ENCODE measurements at regions not wholly inside any gene's neighbourhood (a gene's known extent, or its start where the extent isn't known, plus 50 kb on each side); places are given as distances from the start of the nearest gene placed in this dataset.

DNA sequence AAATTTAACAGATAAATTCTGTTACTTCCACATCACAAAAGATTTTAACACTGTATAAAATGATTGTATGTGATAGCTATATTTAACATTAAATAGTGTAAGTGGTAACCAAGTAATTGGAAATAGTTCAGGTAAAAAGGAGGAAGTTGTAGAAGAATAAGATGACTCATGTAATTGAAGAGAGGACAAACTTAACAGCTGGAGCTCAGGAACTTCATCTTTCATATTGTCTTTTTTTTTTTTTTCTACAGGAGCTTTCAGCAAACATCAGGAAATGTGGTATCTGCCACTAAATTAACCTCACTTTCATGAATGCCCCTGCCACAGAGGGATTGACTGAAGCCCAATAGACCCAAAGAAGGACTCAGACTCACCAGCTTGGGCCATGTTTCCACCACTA, 188.4 kb upstream of the VEGFC start:
- no peak for DNase-seq

- DNase-seq = no peak
Measured at GRCh38 chr4:176981551-176981950, 188.8 kb upstream of the VEGFC start.

- DNase-seq = no peak
Measured at GRCh38 chr4:176988226-176988625, 195.5 kb upstream of the VEGFC start.

DNA sequence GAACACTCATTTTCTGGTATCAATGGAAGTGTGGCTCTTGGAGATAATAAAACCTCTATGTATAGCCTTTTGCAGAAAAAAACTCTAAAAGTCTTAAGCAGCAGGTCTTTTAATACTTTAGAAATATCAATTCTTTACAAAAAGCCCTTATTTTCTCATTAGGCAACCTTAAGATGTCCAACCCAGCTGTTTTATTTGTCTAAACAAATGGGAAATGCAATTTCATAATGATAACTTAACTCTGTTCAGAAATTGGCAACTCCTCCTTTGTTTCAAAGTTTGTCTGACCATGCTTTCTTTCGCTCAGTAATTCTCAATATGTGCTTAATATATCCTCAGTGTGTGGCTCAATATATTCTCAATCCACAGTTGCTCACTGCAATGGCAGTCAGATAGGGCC, 196.5 kb upstream of the VEGFC start:
- no peak for DNase-seq

- DNase-seq = no peak
Measured at GRCh38 chr4:176999935-177000543, 207.3 kb upstream of the VEGFC start.

- no peak for DNase-seq
Measured at GRCh38 chr4:177001271-177002175, 208.8 kb upstream of the VEGFC start.

- no peak for DNase-seq
Measured at GRCh38 chr4:177005674-177006230, 213.0 kb upstream of the VEGFC start.

DNA sequence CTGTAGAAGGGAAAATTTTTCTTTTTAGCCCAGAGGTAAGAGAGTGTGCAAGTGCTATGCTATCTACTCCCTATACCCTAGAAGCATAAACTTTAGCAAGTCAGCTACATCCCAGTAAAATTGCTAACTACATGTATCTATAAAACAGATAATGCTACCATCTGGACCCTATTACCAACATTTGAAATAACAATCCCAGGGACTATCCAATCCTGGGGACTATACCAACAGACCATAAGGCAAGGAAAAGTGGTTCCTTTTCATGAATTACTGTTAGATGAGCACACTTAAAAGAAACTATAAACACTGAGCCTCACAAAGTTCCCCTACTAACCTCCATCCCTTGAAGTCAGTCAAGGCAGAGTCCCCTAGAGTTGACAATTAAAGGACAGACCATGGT, 213.6 kb upstream of the VEGFC start:
- DNase-seq = no peak

DNA sequence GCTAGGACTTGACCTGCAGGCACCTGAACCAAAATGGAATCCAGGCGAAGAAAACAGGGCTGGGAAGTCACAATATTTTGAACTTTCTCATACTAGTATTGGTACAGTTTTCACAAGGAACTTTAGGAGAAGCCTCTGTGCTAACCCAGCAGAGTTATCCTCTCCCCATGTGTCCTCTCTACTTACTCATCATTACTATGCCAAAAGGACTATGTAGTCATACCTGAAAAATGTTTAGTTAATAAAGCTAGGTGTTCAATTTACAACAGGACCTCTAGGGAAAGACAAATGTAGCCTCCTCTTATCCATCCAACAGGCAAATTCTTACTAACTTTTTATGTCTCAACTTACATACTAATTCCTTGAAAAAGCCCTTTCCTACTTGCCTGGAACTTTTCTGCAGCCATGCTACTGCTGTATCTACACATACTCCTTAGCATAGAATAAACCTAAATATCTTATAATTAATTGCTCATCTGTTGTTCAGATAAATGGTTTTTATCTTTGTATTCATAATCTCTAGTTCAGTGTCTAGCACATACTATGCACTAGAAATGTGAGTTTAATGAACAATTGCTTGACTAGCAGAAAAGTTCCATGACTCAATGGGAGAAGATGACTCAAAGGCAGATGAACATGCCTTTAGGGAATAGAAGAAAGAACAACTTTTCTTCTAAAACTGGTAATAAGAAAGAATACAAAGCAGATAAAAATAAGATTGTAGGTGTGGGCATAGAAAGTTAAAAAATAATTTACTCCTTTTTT, 215.5 kb upstream of the VEGFC start:
- no peak for DNase-seq

DNA sequence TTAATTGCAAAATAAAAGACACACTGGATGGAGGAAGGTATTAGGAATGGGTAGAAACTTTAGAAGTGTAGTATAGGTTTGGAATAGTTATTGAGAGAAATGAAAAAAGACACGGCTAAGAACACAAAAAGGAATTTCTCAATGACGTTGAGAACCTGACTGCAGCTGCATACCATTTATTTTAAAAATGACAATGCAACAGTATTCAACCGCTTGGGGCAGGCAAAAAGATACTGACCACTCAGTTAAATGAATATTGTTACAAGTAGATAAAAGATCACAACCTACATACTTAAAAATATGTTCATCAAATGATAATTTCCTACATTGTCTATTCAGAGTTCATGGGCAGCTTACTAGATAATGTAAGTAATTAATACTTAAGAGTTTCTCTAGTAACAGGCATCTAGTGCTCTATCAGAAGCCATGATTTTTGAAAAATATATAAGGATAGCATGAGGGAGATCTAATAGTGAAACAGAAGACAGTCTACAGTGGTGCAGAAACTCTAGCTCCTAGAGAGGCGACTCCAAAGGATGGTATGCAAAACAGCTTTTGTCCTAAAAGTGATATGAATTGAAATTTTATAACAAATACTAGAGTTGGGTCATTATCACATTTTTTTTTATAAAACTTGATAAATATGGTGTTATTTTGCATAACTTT, 216.2 kb upstream of the VEGFC start:
- no peak for DNase-seq

DNA sequence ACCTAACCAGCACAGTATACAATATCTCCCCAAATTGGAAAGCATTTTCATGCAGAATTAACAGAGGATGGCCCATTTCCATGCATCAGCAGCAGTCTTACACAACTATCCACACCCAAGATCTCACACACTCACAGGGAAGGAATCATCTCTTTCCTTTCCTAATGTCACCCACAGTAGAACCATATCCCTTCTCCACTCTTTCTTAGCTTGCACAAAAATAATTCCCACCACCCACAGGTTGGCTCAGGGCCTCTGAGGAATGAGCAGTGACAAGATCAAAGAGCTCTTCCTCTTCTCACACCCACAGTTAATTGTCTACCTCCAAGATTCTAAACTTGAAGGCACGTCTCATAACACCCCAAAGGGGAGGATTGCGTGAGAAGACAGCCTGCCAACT, 217.7 kb upstream of the VEGFC start:
- DNase-seq = no peak

DNA sequence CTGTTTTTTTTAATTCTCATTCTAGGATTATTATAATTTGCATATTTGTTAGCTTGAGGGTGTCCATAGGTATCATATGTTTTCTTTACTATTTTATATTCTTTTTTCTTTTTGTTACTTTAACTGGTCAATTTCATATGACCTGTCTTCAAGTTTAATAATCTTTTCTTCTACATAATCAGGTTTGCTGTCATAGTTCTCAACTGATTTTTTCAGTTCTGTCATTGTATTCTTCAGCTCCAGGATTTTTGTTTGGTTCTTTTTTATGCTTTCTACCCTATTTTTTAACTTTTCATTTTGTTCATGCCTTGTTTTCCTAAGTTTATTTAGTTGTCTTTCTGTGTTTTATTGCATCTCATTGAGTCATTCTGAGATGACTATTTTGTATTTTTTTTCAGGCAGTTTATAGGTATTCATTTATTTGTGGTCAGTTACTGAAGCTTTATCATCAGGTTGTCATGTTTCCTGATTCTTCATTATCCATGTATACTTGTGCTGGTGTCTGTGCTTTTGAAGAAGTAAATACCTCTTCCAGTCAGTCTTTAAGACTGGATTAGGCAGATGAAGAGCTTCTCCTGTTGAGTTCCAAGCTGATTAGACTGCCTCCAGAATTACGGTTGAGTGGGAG, 220.3 kb upstream of the VEGFC start:
- DNase-seq = no peak

DNA sequence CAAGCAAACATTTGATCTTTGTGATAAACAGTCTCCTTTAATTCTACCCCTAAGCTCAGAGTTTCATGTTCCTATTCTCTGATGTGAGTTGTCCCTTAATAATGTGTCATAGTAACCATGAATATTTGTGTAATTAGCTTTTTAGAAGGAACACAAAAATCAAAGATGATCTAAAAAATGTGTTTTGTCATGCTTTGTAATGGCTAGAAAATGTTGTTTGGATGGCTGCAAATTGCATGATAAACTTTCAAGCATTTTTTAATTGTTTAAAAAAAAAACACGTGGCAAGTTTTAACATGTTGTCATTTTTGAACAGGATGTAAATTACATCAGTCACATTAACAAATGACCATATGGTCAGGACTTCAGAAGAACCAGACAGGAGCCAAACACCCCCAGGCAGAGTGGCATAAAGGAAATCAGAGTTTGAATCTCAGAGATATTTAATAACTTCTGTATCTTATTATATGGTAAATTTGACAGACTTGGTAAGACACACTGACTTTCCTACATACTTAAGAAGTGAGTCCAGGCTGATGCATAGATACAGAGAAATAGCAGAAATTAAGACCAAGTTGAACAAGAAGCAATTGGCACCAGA, 223.9 kb upstream of the VEGFC start:
- no peak for DNase-seq

- DNase-seq = no peak
Measured at GRCh38 chr4:177023951-177024350, 231.2 kb upstream of the VEGFC start.

- DNase-seq = no peak
Measured at GRCh38 chr4:177032341-177032740, 239.6 kb upstream of the VEGFC start.

GRCh38 chr4:177033135-177033534, 240.4 kb upstream of the VEGFC start:
- DNase-seq = no peak

DNA sequence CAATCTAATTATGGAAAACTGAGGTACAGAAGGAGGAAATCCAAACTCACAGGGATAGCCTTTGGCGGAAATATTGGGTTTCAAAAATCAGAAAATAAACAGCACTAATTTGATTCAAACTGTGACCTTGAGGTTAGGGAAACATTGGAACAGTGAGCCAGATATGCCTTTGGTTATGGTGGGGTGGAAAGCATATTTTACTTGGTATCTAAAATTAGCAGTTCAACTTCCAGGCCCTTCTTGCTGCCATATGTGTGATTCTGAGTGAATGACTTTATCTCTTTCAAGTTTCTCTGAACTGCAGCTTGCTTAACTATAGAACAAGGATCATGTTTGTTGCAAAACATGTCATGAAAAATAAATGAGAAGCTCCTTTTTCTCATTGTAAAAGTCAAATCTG, 240.9 kb upstream of the VEGFC start:
- no peak for DNase-seq

DNA sequence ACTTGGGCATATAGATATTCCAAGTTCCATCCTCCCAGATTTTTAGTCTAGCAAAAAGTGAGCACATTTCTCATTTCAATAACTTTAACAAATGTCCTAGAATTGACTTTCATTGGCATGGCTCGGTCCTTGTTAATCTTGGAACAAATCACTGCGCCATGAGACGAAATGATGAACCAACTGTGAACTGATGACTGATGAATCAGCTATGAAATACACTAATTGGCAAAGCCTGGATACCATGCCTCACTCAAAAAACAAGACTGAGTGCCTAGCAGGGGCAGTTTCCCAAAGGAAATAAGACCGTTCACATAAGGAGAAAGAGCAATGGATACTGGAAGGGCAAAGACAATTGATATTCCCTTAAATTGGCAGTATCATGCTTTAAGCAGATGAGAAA, 248.6 kb upstream of the VEGFC start:
- no peak for DNase-seq

- peak; percentile 17 to 41 for DNase-seq
Measured at GRCh38 chr4:177047070-177047850, 254.5 kb upstream of the VEGFC start.

GRCh38 chr4:177047851-177048174, 255.1 kb upstream of the VEGFC start:
- DNase-seq = no peak

GRCh38 chr4:177051473-177052060, 258.1 kb upstream of the NEIL3 start:
- peak in 1 of 2 donors; percentile 26 for DNase-seq

All from CD4-positive, alpha-beta T cell treated with Interleukin-4 for 1 hour (primary cell).